AG09319 (cell line): ENCODE measurements at regions not wholly inside any gene's neighbourhood (a gene's known extent, or its start where the extent isn't known, plus 50 kb on each side); places are given as distances from the start of the nearest gene placed in this dataset.

Source experiments
- DNase-seq: peaks from one replicate; pipeline ENCODE4 v3.0.0-alpha.2; 2010; ENCODE audit warnings: low read depth; ENCODE audit errors: extremely low read depth
- CTCF ChIP-seq: IDR thresholded peaks from 2 replicates; pipeline ENCODE4 v1.5.1; 2011; ENCODE audit warnings: low read depth, mild to moderate bottlenecking, inconsistent platforms, low read length, moderate library complexity

DNA sequence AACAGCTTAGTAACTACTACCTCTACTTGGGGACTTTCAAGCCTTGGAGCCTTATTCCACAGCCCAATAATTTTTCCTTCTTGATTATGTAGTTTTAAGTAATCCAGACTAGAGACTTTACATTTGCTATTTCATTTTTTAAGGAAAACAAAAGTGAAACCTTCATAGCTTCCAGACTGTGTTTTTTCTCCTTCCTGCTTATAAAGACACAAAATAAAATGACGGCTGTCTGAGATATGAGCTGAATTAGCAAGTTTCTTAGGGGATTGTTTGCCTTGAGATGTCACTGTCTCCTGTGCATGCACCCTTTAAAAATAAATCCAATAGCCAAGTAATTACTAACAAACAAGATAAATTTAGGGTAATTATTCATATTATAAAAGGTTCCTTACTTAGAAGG is 78.8 kb upstream of the PACRGL start:
- TF ChIP-seq CTCF = no peak
- no peak for DNase-seq

- TF ChIP-seq CTCF = no peak
- DNase-seq = no peak
Observed at GRCh38 chr4:20622701-20623100, 77.6 kb upstream of the PACRGL start.

DNA sequence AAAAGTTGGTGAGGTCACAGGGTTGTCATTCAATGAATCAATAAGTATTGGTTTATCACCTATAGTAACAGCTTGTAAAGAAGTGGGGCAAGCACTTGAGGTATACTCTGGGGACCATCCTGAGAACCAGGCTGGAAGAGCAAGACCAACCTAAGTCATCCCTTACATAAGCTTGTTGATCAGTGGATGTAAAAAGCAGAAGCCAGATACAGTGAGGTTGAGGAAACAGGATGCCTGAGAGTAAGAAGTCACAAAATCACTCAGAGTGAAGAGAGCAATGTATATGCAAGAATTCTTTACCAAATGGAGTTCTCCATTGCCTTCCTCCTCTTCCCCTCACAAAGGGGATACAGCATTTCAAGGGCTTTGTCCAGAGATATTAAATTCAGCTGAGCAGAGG is 76.3 kb upstream of the PACRGL start:
- TF ChIP-seq CTCF = no peak
- DNase-seq = no peak

- DNase-seq = no peak
- TF ChIP-seq CTCF = no peak
Observed at GRCh38 chr4:20624793-20625374, 75.4 kb upstream of the PACRGL start.

GRCh38 chr4:20625426-20625825 is 74.8 kb upstream of the PACRGL start:
- TF ChIP-seq CTCF = no peak
- no peak for DNase-seq

GRCh38 chr4:20626326-20627005 is 73.8 kb upstream of the PACRGL start:
- DNase-seq = no peak
- no peak for TF ChIP-seq CTCF

GRCh38 chr4:20627866-20628265 is 72.4 kb upstream of the PACRGL start:
- no peak for TF ChIP-seq CTCF
- DNase-seq = no peak
